ENCODE measurements at regions not wholly inside any gene's neighbourhood (a gene's known extent, or its start where the extent isn't known, plus 50 kb on each side); places are given as distances from the start of the nearest gene placed in this dataset.

- peak; percentile 87 for DNase-seq
These were observed 489.3 kb downstream of the GALC start for GRCh38 chr14:87503711-87504110.

GRCh38 chr14:87497301-87497700, 495.7 kb downstream of the GALC start:
- peak; percentile 79 for DNase-seq

GRCh38 chr14:87494010-87494409, 499.0 kb downstream of the GALC start:
- no peak for DNase-seq

GRCh38 chr14:87492561-87492960, 500.4 kb downstream of the GALC start:
- no peak for DNase-seq

GRCh38 chr14:87491816-87492215, 501.2 kb downstream of the GALC start:
- no peak for DNase-seq

GRCh38 chr14:87489196-87489819, 503.7 kb downstream of the GALC start:
- no peak for DNase-seq

GRCh38 chr14:87483271-87484260, 509.4 kb downstream of the GALC start:
- no peak for DNase-seq

GRCh38 chr14:87468531-87468930, 524.5 kb downstream of the GALC start:
- DNase-seq, result no peak

- no peak for DNase-seq
These were observed 525.4 kb downstream of the GALC start for GRCh38 chr14:87467578-87467977.

GRCh38 chr14:87465770-87466169, 527.2 kb downstream of the GALC start:
- no peak for DNase-seq

GRCh38 chr14:87461704-87462103, 531.3 kb downstream of the GALC start:
- no peak for DNase-seq

- no peak for DNase-seq
These were observed 535.3 kb downstream of the GALC start for GRCh38 chr14:87457720-87458119.

GRCh38 chr14:87450193-87450592, 542.8 kb downstream of the GALC start:
- no peak for DNase-seq

- peak; percentile 20 for DNase-seq
These were observed 544.0 kb downstream of the GALC start for GRCh38 chr14:87449016-87449415.

- DNase-seq, result no peak
These were observed 549.2 kb downstream of the GALC start for GRCh38 chr14:87443787-87444186.

GRCh38 chr14:87443039-87443438, 549.9 kb downstream of the GALC start:
- no peak for DNase-seq

GRCh38 chr14:87437158-87437557, 555.8 kb downstream of the GALC start:
- no peak for DNase-seq

GRCh38 chr14:87434680-87435079, 558.3 kb downstream of the GALC start:
- no peak for DNase-seq

GRCh38 chr14:87434011-87434410, 559.0 kb downstream of the GALC start:
- no peak for DNase-seq

GRCh38 chr14:87432698-87433097, 560.3 kb downstream of the GALC start:
- DNase-seq, result no peak

GRCh38 chr14:87430810-87431209, 562.2 kb downstream of the GALC start:
- DNase-seq, result no peak

- DNase-seq, result no peak
These were observed 562.8 kb downstream of the GALC start for GRCh38 chr14:87430214-87430613.

- DNase-seq, result no peak
These were observed 573.1 kb downstream of the GALC start for GRCh38 chr14:87419925-87420324.

GRCh38 chr14:87411370-87411769, 581.6 kb downstream of the GALC start:
- no peak for DNase-seq
